ENCODE measurements at regions not wholly inside any gene's neighbourhood (a gene's known extent, or its start where the extent isn't known, plus 50 kb on each side); places are given as distances from the start of the nearest gene placed in this dataset.
"Not testable (repeated sequence)": the region's sequence is repeated elsewhere in the genome, so short reads cannot be mapped to it uniquely, and the experiment has no call there.

GRCh38 chr6:80433673-80434025 is 327.2 kb downstream of the BCKDHB start:
- in situ Hi-C loops (cut with MboI; ENCODE audit: low sequenced_read_pairs, unreplicated experiment), result no loop called here
- TF ChIP-seq, protein P1, sequence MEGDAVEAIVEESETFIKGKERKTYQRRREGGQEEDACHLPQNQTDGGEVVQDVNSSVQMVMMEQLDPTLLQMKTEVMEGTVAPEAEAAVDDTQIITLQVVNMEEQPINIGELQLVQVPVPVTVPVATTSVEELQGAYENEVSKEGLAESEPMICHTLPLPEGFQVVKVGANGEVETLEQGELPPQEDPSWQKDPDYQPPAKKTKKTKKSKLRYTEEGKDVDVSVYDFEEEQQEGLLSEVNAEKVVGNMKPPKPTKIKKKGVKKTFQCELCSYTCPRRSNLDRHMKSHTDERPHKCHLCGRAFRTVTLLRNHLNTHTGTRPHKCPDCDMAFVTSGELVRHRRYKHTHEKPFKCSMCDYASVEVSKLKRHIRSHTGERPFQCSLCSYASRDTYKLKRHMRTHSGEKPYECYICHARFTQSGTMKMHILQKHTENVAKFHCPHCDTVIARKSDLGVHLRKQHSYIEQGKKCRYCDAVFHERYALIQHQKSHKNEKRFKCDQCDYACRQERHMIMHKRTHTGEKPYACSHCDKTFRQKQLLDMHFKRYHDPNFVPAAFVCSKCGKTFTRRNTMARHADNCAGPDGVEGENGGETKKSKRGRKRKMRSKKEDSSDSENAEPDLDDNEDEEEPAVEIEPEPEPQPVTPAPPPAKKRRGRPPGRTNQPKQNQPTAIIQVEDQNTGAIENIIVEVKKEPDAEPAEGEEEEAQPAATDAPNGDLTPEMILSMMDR (IDR thresholded peaks at IDR 0.05; ENCODE audit: borderline replicate concordance, control extremely low read depth, extremely low read depth, insufficient read depth, missing control alignments), result no peak
- no peak for DNase-seq (ENCODE audit: low spot score)

DNA sequence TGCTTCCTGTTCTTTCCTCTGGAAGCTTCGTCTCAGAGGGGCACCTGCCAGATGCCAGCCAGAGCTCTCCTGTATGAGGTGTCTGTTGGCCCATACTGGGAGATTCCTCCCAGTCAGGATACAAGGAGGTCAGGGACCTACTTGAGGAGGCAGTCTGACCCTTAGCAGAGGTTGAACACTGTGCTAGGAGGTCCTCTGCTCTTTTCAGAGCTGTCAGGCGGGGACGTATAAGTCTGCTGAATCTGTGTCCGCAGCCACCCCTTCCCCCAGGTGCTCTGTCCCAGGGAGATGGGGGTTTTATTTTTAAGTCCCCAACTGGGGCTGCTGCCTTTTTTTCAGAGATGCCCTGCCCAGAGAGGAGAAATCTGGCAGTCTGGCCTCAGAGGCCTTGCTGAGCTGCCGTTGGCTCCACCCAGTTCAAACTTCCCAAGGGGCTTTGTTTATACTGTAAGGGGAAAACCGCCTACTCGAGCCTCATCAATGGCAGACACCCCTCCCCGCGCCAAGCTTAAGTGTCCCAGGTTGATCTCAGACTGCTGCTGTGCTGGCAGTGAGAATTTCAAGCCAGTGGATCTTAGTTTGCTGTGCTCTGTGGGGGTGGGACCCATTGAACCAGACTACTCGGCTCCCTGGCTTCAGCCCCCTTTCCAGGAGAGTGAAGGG is 326.7 kb downstream of the BCKDHB start:
- in situ Hi-C loops (cut with MboI; ENCODE audit: low sequenced_read_pairs, unreplicated experiment), result no loop called here
- TF ChIP-seq, protein P1 (IDR thresholded peaks at IDR 0.05; ENCODE audit: borderline replicate concordance, control extremely low read depth, extremely low read depth, insufficient read depth, missing control alignments), result no peak
- no peak for DNase-seq (ENCODE audit: low spot score)

- in situ Hi-C loops (cut with MboI; ENCODE audit: low sequenced_read_pairs, unreplicated experiment), result no loop called here
- DNase-seq (ENCODE audit: low spot score), result no peak
- TF ChIP-seq, protein P1 (IDR thresholded peaks at IDR 0.05; ENCODE audit: borderline replicate concordance, control extremely low read depth, extremely low read depth, insufficient read depth, missing control alignments), result no peak
These were observed 318.8 kb downstream of the BCKDHB start for GRCh38 chr6:80425089-80425823.

- in situ Hi-C loops (cut with MboI; ENCODE audit: low sequenced_read_pairs, unreplicated experiment), result no loop called here
- TF ChIP-seq, protein P1 (IDR thresholded peaks at IDR 0.05; ENCODE audit: borderline replicate concordance, control extremely low read depth, extremely low read depth, insufficient read depth, missing control alignments), result no peak
- DNase-seq (ENCODE audit: low spot score), result no peak
These were observed 305.0 kb downstream of the BCKDHB start for GRCh38 chr6:80411486-80411885.

DNA sequence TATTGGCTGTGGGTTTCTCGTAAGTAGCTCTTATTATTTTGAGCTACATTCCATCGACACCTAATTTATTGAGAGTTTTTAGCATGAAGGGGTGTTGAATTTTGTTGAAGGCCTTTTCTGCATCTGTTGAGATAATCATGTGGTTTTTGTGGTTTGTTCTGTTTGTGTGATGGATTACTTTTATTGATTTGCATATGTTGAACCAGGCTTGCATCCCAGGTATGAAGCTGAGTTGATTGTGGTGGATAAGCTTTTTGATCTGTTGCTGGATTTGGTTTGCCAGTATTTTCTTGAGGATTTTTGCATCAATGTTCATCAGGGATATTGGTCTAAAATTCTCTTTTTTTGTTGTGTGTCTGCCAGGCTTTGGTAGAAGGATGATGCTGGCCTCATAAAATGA is 301.5 kb downstream of the BCKDHB start:
- DNase-seq (ENCODE audit: low spot score); in situ Hi-C loops (cut with MboI; ENCODE audit: low sequenced_read_pairs, unreplicated experiment): not testable (repeated sequence)

DNA sequence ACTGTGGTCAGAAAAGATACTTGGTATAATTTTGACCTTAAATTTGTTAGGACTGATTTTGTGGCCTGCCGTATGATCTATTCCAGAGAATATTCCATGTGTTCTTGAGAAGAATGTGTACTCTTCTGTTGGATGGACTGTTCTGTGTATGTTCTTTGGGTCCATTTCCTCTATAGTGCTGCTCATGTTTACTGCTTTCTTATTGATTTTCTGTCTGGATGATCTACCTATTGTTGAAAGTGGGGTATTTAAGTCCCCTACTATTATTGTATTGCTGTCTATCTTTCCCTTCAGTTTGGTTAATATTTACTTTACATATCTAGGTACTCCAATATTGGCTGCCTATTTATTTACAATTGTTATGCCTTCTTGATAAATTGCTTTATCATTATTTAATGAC is 298.4 kb downstream of the BCKDHB start:
- no peak for DNase-seq (ENCODE audit: low spot score)
- TF ChIP-seq, protein P1 (IDR thresholded peaks at IDR 0.05; ENCODE audit: borderline replicate concordance, control extremely low read depth, extremely low read depth, insufficient read depth, missing control alignments), result no peak
- in situ Hi-C loops (cut with MboI; ENCODE audit: low sequenced_read_pairs, unreplicated experiment), result no loop called here

DNA sequence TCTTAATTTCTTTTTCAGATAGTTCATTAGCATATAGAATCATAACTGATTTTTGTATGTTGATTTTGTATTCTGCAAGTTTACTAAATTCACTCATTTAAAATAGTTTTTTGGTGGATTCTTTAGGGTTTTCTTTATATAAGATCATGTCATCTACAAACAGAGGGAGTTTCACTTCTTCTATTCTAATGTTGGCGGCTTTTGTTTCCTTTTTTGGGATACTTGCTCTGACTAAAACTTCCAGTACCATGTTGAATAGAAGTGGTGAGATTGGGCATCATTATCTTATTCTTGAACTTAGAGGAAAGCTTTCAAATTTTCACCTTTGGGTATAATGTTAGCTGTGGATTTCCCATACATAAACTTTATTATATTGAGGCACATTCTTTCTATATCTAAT is 296.9 kb downstream of the BCKDHB start:
- in situ Hi-C loops (cut with MboI; ENCODE audit: low sequenced_read_pairs, unreplicated experiment), result no loop called here
- no peak for DNase-seq (ENCODE audit: low spot score)
- TF ChIP-seq, protein P1 (IDR thresholded peaks at IDR 0.05; ENCODE audit: borderline replicate concordance, control extremely low read depth, extremely low read depth, insufficient read depth, missing control alignments), result no peak

Measured in GM13976 (cell line).